NB4 (cell line): ENCODE measurements at regions not wholly inside any gene's neighbourhood (a gene's known extent, or its start where the extent isn't known, plus 50 kb on each side); places are given as distances from the start of the nearest gene placed in this dataset.

Experiments used
- MAX ChIP-seq: IDR thresholded peaks from 2 replicates; pipeline ENCODE4 v1.6.1; 2011; ENCODE audit warnings: low read depth, low read length
- POLR2A ChIP-seq: IDR thresholded peaks from 2 replicates; pipeline ENCODE4 v1.6.1; 2011; ENCODE audit warnings: mild to moderate bottlenecking; ENCODE audit not compliant: insufficient read length; ENCODE audit errors: extremely low read depth
- TF ChIP-seq, protein P1 (sequence below): IDR thresholded peaks from one replicate; pipeline ENCODE4 v1.5.1; 2012; ENCODE audit warnings: low read depth, low read length

DNA sequence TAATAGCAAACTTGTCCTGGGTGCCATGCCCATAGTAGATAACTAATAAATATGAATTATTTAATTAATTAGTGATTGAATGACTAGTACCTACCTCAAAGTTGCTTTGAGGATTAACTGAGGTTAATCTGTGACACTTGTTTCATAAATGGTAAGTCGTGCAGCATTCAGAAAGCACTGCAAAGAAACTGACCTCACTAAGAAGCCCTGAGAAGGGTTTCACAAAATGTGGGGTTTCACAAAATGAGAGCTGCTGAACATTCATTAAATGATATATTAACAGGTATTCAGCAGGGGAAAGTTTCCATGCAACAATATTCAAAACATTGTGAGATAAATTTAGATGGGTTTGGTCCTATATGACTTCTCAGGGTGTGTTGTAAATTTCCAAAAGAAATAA lies 236.2 kb downstream of the OSR1 start:
- TF ChIP-seq, protein P1, sequence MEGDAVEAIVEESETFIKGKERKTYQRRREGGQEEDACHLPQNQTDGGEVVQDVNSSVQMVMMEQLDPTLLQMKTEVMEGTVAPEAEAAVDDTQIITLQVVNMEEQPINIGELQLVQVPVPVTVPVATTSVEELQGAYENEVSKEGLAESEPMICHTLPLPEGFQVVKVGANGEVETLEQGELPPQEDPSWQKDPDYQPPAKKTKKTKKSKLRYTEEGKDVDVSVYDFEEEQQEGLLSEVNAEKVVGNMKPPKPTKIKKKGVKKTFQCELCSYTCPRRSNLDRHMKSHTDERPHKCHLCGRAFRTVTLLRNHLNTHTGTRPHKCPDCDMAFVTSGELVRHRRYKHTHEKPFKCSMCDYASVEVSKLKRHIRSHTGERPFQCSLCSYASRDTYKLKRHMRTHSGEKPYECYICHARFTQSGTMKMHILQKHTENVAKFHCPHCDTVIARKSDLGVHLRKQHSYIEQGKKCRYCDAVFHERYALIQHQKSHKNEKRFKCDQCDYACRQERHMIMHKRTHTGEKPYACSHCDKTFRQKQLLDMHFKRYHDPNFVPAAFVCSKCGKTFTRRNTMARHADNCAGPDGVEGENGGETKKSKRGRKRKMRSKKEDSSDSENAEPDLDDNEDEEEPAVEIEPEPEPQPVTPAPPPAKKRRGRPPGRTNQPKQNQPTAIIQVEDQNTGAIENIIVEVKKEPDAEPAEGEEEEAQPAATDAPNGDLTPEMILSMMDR = no peak
- TF ChIP-seq MAX (no peak), POLR2A (no peak)
